Upper lobe of left lung (tissue), 6 donors: ENCODE measurements at regions not wholly inside any gene's neighbourhood (a gene's known extent, or its start where the extent isn't known, plus 50 kb on each side); places are given as distances from the start of the nearest gene placed in this dataset.

Experiments
- ATAC-seq, 2 donors: fragments of 200-7000 bp; cut with Tn5 transposase; one replicate each; pipeline ENCODE4 v1.9.1; 2022; ENCODE audit warnings: mild to moderate bottlenecking in 2 of 2, moderate library complexity in 2 of 2; ENCODE audit not compliant: low FRiP score in 2 of 2
- DNase-seq, 2 donors: peaks; one replicate each; pipeline ENCODE4 v3.0.0-alpha.2; 2019 to 2020
- H3K27ac ChIP-seq, 4 donors: fragments of 200-600 bp; sonication (generic); one replicate each; pipeline ENCODE4 v1.5.1; 2016 to 2019
- H3K27me3 ChIP-seq, 4 donors: fragments of 200-600 bp; sonication (generic); one replicate each; pipeline ENCODE4 v1.5.1; 2017 to 2019
- H3K36me3 ChIP-seq, 4 donors: fragments of 200-600 bp; sonication (generic); one replicate each; pipeline ENCODE4 v1.5.1; 2016 to 2019
- H3K4me1 ChIP-seq, 4 donors: fragments of 200-600 bp; sonication (generic); one replicate each; pipeline ENCODE4 v1.5.1; 2018 to 2019
- H3K4me3 ChIP-seq, 4 donors: fragments of 200-600 bp; sonication (generic); one replicate each; pipeline ENCODE4 v1.5.1; 2017 to 2019; ENCODE audit warnings: mild to moderate bottlenecking in 2 of 4, moderate library complexity in 1 of 4
- H3K9me3 ChIP-seq, 4 donors: fragments of 200-600 bp; sonication (generic); one replicate each; pipeline ENCODE4 v1.5.1; 2018 to 2019
- EP300 ChIP-seq, 4 donors: sonication (generic); formaldehyde crosslinking; IDR thresholded peaks; one replicate each; pipeline ENCODE4 v1.5.1; 2017; ENCODE audit warnings: antibody characterized with exemption in 4 of 4, control low read depth in 2 of 4
- POLR2A ChIP-seq, 4 donors: fragments of 450-650 bp; IDR thresholded peaks; one replicate each; pipeline ENCODE4 v1.5.1; 2016 to 2017; ENCODE audit warnings: antibody characterized with exemption in 4 of 4, mild to moderate bottlenecking in 2 of 4
- POLR2AphosphoS5 ChIP-seq, 2 donors: sonication (generic); formaldehyde crosslinking; IDR thresholded peaks; one replicate each; pipeline ENCODE4 v1.5.1; 2017; ENCODE audit warnings: antibody characterized with exemption in 2 of 2
- WGBS, 2 donors: methylation state at CpG; one replicate each; pipeline ENCODE4 v1.1.5; 2017 to 2018; 5-methylcytosine and 5-hydroxymethylcytosine counted together
- TF ChIP-seq, protein P1 (sequence below), 6 experiments: fragments of 450-650 bp in 4 of 6; fragments of 200-600 bp in 2 of 6; sonication (generic) in 2 of 6; IDR thresholded peaks; one replicate each; pipeline ENCODE4 v1.5.1; 2016 to 2019; ENCODE audit warnings: antibody characterized with exemption in 6 of 6
- donor health status: DM: no; HTN: no; CAD: no; lungs with moderate emphysema.
- donor health status: DM: no; HTN: yes; CAD: no; lungs with severe emphysema.

GRCh38 chr6:1231941-1232340, 80.0 kb upstream of the FOXQ1 start:
- no peak for DNase-seq
- Histone ChIP-seq H3K4me3 (no peak overlapping the region), H3K27ac (no peak overlapping the region), H3K36me3 (no peaks in the 10 kb centered on the region), H3K4me1 (no peaks in the 10 kb centered on the region), H3K9me3 (no peaks in the 10 kb centered on the region), H3K27me3 (no peaks in the 10 kb centered on the region)
- TF ChIP-seq, protein P1, sequence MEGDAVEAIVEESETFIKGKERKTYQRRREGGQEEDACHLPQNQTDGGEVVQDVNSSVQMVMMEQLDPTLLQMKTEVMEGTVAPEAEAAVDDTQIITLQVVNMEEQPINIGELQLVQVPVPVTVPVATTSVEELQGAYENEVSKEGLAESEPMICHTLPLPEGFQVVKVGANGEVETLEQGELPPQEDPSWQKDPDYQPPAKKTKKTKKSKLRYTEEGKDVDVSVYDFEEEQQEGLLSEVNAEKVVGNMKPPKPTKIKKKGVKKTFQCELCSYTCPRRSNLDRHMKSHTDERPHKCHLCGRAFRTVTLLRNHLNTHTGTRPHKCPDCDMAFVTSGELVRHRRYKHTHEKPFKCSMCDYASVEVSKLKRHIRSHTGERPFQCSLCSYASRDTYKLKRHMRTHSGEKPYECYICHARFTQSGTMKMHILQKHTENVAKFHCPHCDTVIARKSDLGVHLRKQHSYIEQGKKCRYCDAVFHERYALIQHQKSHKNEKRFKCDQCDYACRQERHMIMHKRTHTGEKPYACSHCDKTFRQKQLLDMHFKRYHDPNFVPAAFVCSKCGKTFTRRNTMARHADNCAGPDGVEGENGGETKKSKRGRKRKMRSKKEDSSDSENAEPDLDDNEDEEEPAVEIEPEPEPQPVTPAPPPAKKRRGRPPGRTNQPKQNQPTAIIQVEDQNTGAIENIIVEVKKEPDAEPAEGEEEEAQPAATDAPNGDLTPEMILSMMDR (IDR thresholded peaks at IDR 0.05), result no peak
- TF ChIP-seq POLR2A (IDR thresholded peaks at IDR 0.05) (no peak), EP300 (IDR thresholded peaks at IDR 0.05) (no peak), POLR2AphosphoS5 (IDR thresholded peaks at IDR 0.05) (no peak)
- whole genome bisulfite sequencing, 2 donors, result 50 to 54% methylated on average over 4 of the region's 4 CpGs
- no peak for ATAC-seq

- no peaks in the 10 kb centered on the region for H3K27me3 ChIP-seq
- H3K4me1 ChIP-seq, result no peaks in the 10 kb centered on the region
- no peak for ATAC-seq
- WGBS, 2 donors, result 46 to 56% methylated on average over 7 to 8 of the region's 8 CpGs
- DNase-seq, result no peak
- no peak overlapping the region for H3K4me3 ChIP-seq
- H3K9me3 ChIP-seq, result no peaks in the 10 kb centered on the region
- TF ChIP-seq, protein P1 (IDR thresholded peaks at IDR 0.05), result no peak
- no peak for TF ChIP-seq EP300 (IDR thresholded peaks at IDR 0.05)
- TF ChIP-seq POLR2A (IDR thresholded peaks at IDR 0.05), result no peak
- TF ChIP-seq POLR2AphosphoS5 (IDR thresholded peaks at IDR 0.05), result no peak
- H3K36me3 ChIP-seq, result no peaks in the 10 kb centered on the region
- H3K27ac ChIP-seq, result no peak overlapping the region
Measured at GRCh38 chr6:1230689-1231605, 81.0 kb upstream of the FOXQ1 start.

DNA sequence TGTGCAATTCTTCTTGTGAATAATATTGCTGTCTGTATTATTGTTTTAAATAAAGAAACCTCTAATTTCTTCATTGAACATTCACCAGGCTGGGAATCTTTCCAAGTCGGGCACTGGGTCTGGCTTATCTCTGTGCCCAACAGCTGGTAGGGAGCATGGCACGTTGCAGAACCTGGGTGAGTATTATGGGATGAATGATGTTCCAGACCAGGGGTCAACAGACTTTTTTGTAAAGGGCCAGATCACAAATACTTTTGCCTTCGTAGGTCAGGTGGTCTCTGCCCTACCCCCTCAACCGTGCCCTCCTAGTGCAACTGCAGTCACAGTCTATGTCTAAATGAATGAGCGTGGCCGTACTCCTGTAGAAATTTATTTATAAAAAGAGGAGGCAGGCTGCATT, 81.6 kb upstream of the FOXQ1 start:
- Histone ChIP-seq H3K4me3 (no peak overlapping the region), H3K27me3 (no peaks in the 10 kb centered on the region), H3K36me3 (no peaks in the 10 kb centered on the region), H3K4me1 (no peaks in the 10 kb centered on the region), H3K9me3 (no peaks in the 10 kb centered on the region), H3K27ac (no peak overlapping the region)
- ATAC-seq (no peak), DNase-seq (no peak)
- TF ChIP-seq POLR2A (IDR thresholded peaks at IDR 0.05), result no peak
- TF ChIP-seq POLR2AphosphoS5 (IDR thresholded peaks at IDR 0.05), result no peak
- TF ChIP-seq, protein P1 (IDR thresholded peaks at IDR 0.05), result no peak
- no peak for TF ChIP-seq EP300 (IDR thresholded peaks at IDR 0.05)
- 71 to 73% methylated on average over 6 of the region's 6 CpGs for WGBS, 2 donors

DNA sequence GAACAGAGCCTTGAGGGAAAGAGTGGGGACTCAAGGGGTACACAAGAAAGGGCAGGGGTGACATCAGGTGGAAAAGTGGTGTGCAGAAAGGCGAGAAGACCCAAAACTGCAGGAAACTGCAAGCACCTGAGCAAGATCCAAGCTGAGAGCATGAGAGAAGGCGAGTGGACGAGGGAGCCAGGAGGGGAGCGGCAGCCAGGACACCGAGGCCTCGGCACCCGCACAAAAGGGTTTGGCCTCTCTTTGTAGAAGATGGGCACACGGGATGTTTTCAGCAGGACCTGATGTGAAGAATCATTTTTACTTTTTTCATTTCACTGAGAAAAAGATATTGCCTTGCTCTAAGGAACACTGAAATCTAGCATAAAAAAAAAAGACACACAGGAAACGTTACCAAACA, 82.1 kb upstream of the FOXQ1 start:
- Histone ChIP-seq H3K27ac (no peak overlapping the region), H3K4me1 (no peaks in the 10 kb centered on the region), H3K27me3 (no peaks in the 10 kb centered on the region), H3K4me3 (no peak overlapping the region), H3K36me3 (no peaks in the 10 kb centered on the region), H3K9me3 (no peaks in the 10 kb centered on the region)
- TF ChIP-seq POLR2A (IDR thresholded peaks at IDR 0.05), result no peak
- no peak for TF ChIP-seq EP300 (IDR thresholded peaks at IDR 0.05)
- TF ChIP-seq, protein P1 (IDR thresholded peaks at IDR 0.05), result no peak
- no peak for TF ChIP-seq POLR2AphosphoS5 (IDR thresholded peaks at IDR 0.05)
- ATAC-seq (no peak), DNase-seq (peak in 1 of 2 donors; percentile 36)
- WGBS, 2 donors, result 89 to 90% methylated on average over 9 of the region's 9 CpGs

DNA sequence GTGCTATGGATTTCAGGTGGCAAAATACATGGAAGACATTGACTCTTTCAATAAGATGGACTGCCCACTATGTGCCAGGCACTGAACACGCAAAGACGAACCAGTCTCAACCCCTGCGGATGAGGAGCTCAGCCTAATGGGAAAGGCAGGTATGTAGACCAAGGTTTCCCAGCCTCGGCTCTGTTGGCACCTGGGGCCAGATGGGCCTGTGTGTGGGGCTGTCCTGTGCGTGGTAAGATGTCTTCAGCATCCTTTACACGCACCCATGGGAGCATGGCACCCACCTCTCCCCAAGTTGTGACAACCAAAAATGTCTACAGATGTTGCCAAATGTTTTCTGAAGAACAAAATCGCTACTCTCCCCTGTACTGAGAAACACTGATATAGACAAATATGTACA, 82.6 kb upstream of the FOXQ1 start:
- no peaks in the 10 kb centered on the region for H3K4me1 ChIP-seq
- H3K27me3 ChIP-seq, result no peaks in the 10 kb centered on the region
- TF ChIP-seq, protein P1 (IDR thresholded peaks at IDR 0.05), result no peak
- TF ChIP-seq EP300 (IDR thresholded peaks at IDR 0.05), result no peak
- no peak for TF ChIP-seq POLR2AphosphoS5 (IDR thresholded peaks at IDR 0.05)
- TF ChIP-seq POLR2A (IDR thresholded peaks at IDR 0.05), result no peak
- no peak overlapping the region for H3K4me3 ChIP-seq
- DNase-seq, result no peak
- H3K36me3 ChIP-seq, result no peaks in the 10 kb centered on the region
- H3K27ac ChIP-seq, result no peak overlapping the region
- no peak for ATAC-seq
- H3K9me3 ChIP-seq, result no peaks in the 10 kb centered on the region
- 82 to 87% methylated on average over 6 to 7 of the region's 7 CpGs for WGBS, 2 donors
